Activated gamma-delta T cell treated with Interleukin-2 at 50 U/mL for 16 hours (primary cell): ENCODE measurements at regions not wholly inside any gene's neighbourhood (a gene's known extent, or its start where the extent isn't known, plus 50 kb on each side); places are given as distances from the start of the nearest gene placed in this dataset.
"Not testable (repeated sequence)": the region's sequence is repeated elsewhere in the genome, so short reads cannot be mapped to it uniquely, and the experiment has no call there.

Source experiments
- DNase-seq: peaks from one replicate; pipeline ENCODE4 v3.0.0-alpha.2; 2020

DNA sequence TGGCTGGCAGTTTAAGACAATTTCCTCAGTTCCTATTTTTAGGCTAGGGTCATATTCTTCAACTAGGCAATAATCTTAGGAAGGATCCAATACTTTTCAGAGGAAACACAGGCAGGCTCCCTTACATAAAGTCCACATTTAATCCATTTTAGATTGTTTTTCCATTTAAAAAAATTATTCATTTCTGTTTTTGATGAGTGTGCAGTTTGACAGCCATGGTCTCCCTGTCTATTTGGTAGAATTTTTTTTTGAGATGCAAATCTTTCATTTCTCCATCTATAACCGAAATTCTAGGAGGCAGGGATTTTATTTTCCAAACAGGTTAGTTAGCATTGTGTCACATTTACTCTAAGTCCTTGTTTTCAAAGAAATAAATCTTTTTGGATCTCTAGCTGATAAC, 326.8 kb downstream of the PPP4R3C start:
- DNase-seq = no peak

DNA sequence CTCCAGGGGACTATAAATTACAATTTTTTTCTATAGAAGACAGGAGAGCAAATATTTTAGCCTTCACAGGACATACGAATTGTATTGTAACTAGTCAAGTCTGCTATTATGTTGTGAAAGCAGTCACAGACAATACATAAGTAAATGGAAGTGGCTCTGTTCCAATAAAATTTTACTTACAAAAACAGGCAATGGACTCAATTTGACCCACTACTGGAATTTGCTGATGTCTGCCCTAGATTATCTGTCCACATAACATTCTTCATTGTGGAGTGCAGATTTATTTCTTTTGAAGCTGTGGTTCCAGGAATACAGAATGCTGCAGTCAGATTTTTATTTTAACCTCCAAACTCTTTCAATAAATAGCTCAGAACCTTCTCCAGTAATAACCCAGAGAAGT, 330.3 kb downstream of the PPP4R3C start:
- DNase-seq = no peak

DNA sequence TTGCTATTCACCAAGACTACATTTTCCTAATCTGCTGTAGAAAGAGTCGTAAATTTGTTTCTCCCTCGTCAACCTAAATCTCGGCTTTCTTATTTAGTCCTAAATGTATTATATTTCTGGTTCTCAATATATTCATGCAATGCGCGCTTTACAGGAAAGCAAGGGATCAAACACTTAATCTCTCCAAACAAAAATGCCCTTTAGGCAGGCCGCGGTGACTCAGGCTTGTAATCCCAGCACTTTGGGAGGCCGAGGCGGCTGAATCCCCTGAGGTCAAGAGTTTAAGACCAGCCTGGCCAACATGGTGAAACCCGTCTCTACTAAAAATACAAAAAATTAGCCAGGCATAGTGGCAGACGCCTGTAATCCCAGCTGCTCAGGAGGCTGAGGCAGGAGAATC, 376.0 kb downstream of the PPP4R3C start:
- not testable (repeated sequence) for DNase-seq

GRCh38 chrX:27086237-27086636, 376.9 kb downstream of the PPP4R3C start:
- no peak for DNase-seq

- DNase-seq = no peak
Observed at GRCh38 chrX:27085346-27085745, 377.8 kb downstream of the PPP4R3C start.

DNA sequence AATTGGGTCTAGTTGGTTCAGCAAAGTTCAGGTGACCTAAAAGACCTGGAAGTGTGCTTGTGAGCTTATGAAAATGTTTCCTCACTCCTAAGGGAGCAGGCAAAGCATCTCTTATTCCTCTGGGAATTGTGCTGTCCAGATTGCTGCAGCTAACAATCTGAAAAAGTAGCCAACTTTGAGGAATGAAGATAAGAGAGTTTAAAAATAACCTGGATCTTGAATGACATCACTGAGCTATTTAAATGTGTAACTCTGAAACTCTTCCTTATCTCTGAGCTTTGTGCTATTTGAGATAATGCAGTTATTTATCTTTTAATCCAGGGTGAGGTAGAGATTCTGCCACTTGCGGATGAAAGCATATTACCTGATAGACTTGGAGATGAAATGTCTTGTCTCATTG, 384.8 kb downstream of the PPP4R3C start:
- no peak for DNase-seq

GRCh38 chrX:27057883-27058282, 405.3 kb downstream of the PPP4R3C start:
- DNase-seq = no peak

- no peak for DNase-seq
Observed at GRCh38 chrX:27039332-27039731, 423.8 kb downstream of the PPP4R3C start.

GRCh38 chrX:27008486-27008885, 454.7 kb downstream of the PPP4R3C start:
- no peak for DNase-seq

- no peak for DNase-seq
Observed at GRCh38 chrX:26999634-27000033, 463.5 kb downstream of the PPP4R3C start.

- no peak for DNase-seq
Observed at GRCh38 chrX:26958261-26958660, 504.9 kb downstream of the PPP4R3C start.

DNA sequence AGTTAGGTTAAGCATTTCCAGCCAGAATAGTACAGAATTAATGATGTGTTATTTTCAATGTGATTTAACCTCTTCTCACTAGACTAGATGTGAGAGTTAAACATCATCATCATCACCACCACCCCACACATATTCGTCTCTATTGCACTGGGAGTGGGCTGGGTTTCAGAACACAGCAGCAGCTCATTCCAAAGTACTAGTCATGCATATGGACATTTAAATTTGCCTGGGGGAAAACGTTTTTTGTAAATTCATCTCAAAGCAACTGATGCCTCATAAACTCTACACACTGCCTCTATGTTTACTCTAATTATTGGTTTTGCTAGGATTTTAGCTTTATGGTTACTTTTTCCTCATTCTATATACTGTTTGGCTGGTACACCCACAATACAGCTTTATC, 509.1 kb downstream of the PPP4R3C start:
- DNase-seq = no peak

DNA sequence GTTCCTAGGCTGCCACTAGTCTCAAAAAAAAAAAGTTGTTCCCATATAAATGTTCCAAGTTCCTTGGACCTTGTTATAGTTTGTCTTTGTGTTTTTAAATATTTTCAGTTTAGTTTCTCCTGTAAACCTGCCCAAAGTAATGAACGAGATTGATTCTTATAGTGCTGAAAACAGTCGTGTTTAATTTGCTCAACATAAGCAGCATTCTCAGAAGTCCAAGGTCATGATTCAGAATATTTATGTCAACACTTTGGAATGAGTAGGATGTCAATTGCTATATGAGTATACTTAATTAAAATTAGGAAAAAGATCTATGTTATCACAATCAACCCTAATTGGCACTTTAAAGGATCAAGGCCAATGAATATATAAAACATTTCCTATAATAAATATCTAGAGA, 510.9 kb downstream of the PPP4R3C start:
- no peak for DNase-seq

DNA sequence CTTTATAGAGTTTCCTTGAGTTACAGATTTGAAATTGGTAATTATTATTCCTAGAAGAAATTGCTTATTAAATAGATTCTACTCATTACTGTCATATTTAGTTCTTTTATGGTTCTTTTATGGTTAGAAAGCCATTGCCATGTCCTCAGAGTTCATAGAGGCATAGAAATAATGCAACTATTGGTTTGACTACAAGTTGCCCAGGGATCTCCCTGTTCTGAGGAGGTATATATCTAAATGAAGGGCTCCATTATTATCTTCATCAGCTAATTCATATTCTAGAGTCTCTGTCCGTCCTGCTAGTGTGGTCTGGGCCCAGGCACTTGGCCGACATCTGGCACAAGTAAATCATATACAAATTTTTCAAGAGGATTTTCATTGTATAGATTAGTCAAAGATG, 535.7 kb downstream of the PPP4R3C start:
- no peak for DNase-seq

DNA sequence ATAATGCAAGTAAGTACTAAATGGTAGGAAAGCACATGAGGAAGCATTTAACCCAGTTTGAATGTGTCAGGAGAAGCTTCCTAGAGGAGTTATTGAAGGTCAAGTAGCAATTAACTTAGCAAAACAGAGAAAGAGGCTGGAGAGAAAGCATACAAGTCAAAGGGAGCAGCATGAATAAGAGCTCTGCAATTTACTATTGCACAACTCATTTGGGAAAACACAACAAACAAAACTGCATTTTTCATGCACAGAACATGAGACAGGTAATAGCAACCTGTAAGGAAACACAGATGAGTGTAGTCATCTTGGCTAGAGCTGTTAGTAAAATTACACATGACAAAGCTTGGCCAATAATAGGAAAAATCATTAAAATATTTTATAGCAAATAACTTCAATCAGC, 538.1 kb downstream of the PPP4R3C start:
- DNase-seq = no peak

DNA sequence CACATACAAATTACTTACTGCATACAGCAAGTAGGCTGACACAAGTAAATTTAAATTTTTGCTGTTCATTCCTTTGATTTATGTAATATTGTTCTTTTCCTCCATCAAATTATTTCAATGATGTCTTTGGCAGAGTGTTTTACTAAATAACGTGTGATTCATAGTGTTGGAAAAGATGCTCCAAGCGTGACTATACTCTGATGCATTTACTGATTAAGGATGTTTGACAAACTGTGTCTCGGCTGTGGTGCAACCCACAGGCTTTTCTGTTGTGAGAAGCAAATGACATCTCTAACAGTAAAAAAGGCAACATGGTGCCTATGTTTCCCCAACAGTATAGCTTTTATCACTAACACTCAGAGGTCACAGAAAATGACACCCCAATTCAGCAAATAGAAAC, 540.9 kb downstream of the PPP4R3C start:
- DNase-seq = no peak

GRCh38 chrX:26918631-26919030, 544.5 kb downstream of the PPP4R3C start:
- DNase-seq = no peak

GRCh38 chrX:26916991-26917390, 546.1 kb downstream of the PPP4R3C start:
- no peak for DNase-seq

- no peak for DNase-seq
Observed at GRCh38 chrX:26915064-26915463, 548.1 kb downstream of the PPP4R3C start.

DNA sequence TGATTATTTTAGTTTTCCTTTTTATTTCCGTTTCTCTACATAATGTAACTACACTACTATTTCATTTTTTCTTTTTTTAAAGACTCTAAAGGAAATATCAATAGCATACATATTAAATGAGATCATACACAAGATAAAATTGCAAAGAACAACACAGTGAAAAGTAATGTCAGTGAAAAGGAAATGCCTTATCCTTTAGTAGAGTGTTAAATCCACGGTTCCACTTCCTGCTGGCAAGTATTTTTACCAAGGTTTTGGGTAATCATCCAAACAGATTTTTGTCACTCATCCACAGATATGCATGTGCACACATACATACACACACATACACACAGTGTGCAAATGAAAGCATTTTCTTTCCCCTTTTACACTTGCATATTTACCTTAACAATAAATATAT, 548.9 kb downstream of the PPP4R3C start:
- no peak for DNase-seq

DNA sequence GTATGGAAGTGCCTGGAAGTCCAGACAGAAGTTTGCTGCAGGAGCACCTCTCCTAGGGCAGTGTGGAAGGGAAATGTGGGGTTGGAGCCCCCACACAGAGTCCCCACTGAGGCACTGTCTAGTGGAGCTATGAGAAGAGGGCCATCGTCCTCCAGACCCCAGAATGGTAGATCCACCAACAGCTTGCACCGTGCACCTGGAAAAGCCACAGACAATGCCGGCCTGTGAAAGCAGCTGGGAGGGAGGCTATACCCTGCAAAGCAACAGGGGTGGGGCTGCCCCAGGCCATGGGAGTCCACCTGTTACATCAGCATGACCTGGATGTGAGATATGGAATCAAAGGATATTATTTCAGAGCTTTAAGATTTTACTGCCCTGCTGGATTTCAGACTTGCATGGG, 551.4 kb downstream of the PPP4R3C start:
- not testable (repeated sequence) for DNase-seq

- no peak for DNase-seq
Observed at GRCh38 chrX:26909728-26910127, 553.4 kb downstream of the PPP4R3C start.

DNA sequence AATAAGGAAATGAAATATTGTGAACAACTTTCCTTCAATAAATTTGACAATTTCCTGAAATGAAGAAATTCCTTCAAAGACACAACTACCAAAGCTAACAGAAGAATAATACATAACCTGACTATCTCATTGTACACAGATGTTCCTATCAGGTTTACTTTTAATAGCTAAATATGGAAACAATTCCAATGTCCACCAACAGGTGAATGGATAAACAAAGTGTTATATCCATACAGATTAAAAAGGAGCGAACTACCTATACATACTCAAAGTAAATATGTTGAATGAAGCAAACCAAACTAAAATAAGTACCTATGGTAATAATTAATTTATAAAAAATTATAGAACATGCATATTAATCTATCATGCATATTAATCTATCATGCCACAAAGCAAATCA, 554.9 kb downstream of the PPP4R3C start:
- no peak for DNase-seq

DNA sequence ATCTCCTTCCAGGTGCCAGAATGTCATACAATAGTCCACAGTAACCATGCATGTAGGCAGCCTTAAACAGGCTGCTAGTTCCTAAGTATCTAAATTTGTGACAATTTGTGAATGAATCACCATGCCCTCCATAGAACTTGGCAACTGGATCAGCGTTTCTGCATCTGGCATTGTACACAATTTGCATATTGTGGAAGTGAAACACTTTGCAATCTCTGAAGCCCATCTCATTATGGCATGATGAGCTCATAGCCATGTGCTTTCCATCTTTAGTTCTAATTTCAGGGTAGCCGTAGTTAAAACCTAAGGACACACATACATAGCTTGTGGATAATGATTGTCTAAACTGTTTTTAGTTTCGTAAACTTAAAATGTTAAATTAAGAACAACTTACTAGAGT, 573.6 kb downstream of the PPP4R3C start:
- DNase-seq = no peak

- no peak for DNase-seq
Observed at GRCh38 chrX:26873736-26874135, 589.4 kb downstream of the PPP4R3C start.

GRCh38 chrX:26871967-26872366, 591.2 kb downstream of the PPP4R3C start:
- DNase-seq = no peak
